ENCODE measurements at regions not wholly inside any gene's neighbourhood (a gene's known extent, or its start where the extent isn't known, plus 50 kb on each side); places are given as distances from the start of the nearest gene placed in this dataset.

GRCh38 chr6:140697585-140697984, 1323.1 kb upstream of the CITED2 start:
- TF ChIP-seq CTCF (conservative IDR thresholded peaks at IDR 0.05) (no peak), EZH2 (IDR thresholded peaks at IDR 0.05; ENCODE audit: low read depth) (no peak)

All from PC-9 (cell line).